Esophagus squamous epithelium (tissue), 4 donors: ENCODE measurements at regions not wholly inside any gene's neighbourhood (a gene's known extent, or its start where the extent isn't known, plus 50 kb on each side); places are given as distances from the start of the nearest gene placed in this dataset.

Experiments
- POLR2A ChIP-seq, 4 donors: fragments of 450-650 bp; IDR thresholded peaks; one replicate each; pipeline ENCODE4 v1.6.1; 2017; ENCODE audit warnings: antibody characterized with exemption in 4 of 4, mild to moderate bottlenecking in 4 of 4, moderate library complexity in 3 of 4
- TF ChIP-seq, protein P1 (sequence below), 6 experiments: fragments of 450-650 bp in 4 of 6; fragments of 200-600 bp in 2 of 6; sonication (generic) in 2 of 6; IDR thresholded peaks; one replicate each; pipeline ENCODE4 v1.5.1; 2016 to 2019; ENCODE audit warnings: antibody characterized with exemption in 6 of 6, mild to moderate bottlenecking in 4 of 6, moderate library complexity in 4 of 6

DNA sequence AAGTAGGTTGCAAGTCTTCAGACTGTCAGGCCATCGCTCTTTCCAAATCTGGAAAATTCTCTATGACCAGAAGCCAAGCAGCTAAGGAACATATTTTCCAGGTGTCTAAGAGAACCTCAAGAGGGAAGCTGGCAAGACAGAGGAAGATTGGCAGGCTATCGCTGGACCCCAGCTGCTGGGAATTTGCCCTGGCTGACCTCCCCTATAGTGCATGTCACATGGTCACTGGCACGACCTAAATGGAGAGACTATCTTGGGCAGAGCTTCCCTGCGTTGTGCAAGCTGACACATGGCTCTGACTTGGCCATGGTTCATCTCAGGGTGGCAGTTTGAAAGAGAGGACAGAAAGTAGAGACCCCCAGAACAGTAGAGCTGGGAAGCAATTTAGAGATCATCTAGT lies 104.9 kb upstream of the ZNF618 start:
- TF ChIP-seq, protein P1, sequence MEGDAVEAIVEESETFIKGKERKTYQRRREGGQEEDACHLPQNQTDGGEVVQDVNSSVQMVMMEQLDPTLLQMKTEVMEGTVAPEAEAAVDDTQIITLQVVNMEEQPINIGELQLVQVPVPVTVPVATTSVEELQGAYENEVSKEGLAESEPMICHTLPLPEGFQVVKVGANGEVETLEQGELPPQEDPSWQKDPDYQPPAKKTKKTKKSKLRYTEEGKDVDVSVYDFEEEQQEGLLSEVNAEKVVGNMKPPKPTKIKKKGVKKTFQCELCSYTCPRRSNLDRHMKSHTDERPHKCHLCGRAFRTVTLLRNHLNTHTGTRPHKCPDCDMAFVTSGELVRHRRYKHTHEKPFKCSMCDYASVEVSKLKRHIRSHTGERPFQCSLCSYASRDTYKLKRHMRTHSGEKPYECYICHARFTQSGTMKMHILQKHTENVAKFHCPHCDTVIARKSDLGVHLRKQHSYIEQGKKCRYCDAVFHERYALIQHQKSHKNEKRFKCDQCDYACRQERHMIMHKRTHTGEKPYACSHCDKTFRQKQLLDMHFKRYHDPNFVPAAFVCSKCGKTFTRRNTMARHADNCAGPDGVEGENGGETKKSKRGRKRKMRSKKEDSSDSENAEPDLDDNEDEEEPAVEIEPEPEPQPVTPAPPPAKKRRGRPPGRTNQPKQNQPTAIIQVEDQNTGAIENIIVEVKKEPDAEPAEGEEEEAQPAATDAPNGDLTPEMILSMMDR (IDR thresholded peaks at IDR 0.05): no peak
- TF ChIP-seq POLR2A (IDR thresholded peaks at IDR 0.05): no peak
